OCI-LY7 (cell line): ENCODE measurements at regions not wholly inside any gene's neighbourhood (a gene's known extent, or its start where the extent isn't known, plus 50 kb on each side); places are given as distances from the start of the nearest gene placed in this dataset.

Source experiments
- BruUV-seq: library from RNA; stranded (reverse); fragments of 400-500 nt; replicated peaks from 2 replicates; lab custom pipeline; 2021; lab: Mats Ljungman, UMichigan
- CTCF ChIA-PET: fragments of 300-600 bp; sonication (Branson Sonifier 250); formaldehyde crosslinking; loops from one replicate; lab custom pipeline; 2022; ENCODE audit warnings: antibody characterized with exemption; ENCODE audit not compliant: unreplicated experiment; lab: Charles Lee
- POLR2A ChIA-PET: fragments of 300-600 bp; sonication (Branson Sonifier 250); formaldehyde crosslinking; loops from one replicate; lab custom pipeline; 2022; ENCODE audit warnings: antibody characterized with exemption; lab: Charles Lee
- DNase-seq: peaks from one replicate; pipeline ENCODE4 v3.0.0-alpha.2; 2015; ENCODE audit warnings: low spot score
- H2AFZ ChIP-seq: fragments of 200-600 bp; sonication (generic), shearing (Covaris generic); 2 replicates; pipeline ENCODE4 v1.6.1; 2014; ENCODE audit warnings: mild to moderate bottlenecking, antibody characterized with exemption, low read length, moderate library complexity
- H3K27ac ChIP-seq: fragments of 200-600 bp; sonication (generic); 2 replicates; pipeline ENCODE4 v1.5.1; 2014; ENCODE audit warnings: mixed run types, low read depth, mild to moderate bottlenecking, moderate library complexity, low read length, inconsistent platforms; ENCODE audit not compliant: poor library complexity, severe bottlenecking
- H3K36me3 ChIP-seq: fragments of 200-600 bp; sonication (generic); 2 replicates; pipeline ENCODE4 v1.6.1; 2014; ENCODE audit warnings: mild to moderate bottlenecking, antibody characterized with exemption, low read length, moderate library complexity, mixed read lengths; ENCODE audit not compliant: insufficient read depth
- H3K4me1 ChIP-seq: fragments of 200-600 bp; sonication (generic); 2 replicates; pipeline ENCODE4 v1.5.1; 2014; ENCODE audit warnings: mild to moderate bottlenecking, low read length; ENCODE audit not compliant: insufficient read depth, poor library complexity, severe bottlenecking
- H3K4me2 ChIP-seq: fragments of 200-600 bp; sonication (generic); 2 replicates; pipeline ENCODE4 v1.6.1; 2014; ENCODE audit warnings: mild to moderate bottlenecking, low read length
- H3K4me3 ChIP-seq: fragments of 200-600 bp; sonication (generic); 2 replicates; pipeline ENCODE4 v1.5.1; 2014; ENCODE audit warnings: mild to moderate bottlenecking, low read depth, low read length; ENCODE audit not compliant: poor library complexity, severe bottlenecking
- H3K79me2 ChIP-seq: fragments of 200-600 bp; sonication (generic); 2 replicates; pipeline ENCODE4 v1.6.1; 2016; ENCODE audit warnings: low read depth, mild to moderate bottlenecking, low read length, moderate library complexity, mixed read lengths; ENCODE audit not compliant: insufficient read depth
- H3K9me2 ChIP-seq: fragments of 200-600 bp; sonication (generic); 2 replicates; pipeline ENCODE4 v1.6.1; 2016; ENCODE audit warnings: mild to moderate bottlenecking, low read length, mixed read lengths; ENCODE audit not compliant: insufficient read depth
- H3K9me3 ChIP-seq: fragments of 200-600 bp; sonication (generic); 2 replicates; pipeline ENCODE4 v1.6.1; 2014; ENCODE audit warnings: mild to moderate bottlenecking, mixed run types, low read length, mixed read lengths
- H4K20me1 ChIP-seq: fragments of 200-600 bp; sonication (generic); 2 replicates; pipeline ENCODE4 v1.6.1; 2014; ENCODE audit warnings: mild to moderate bottlenecking, antibody characterized with exemption, low read length, moderate library complexity, mixed read lengths; ENCODE audit not compliant: insufficient read depth
- EZH2phosphoT487 ChIP-seq: fragments of 200-600 bp; sonication (generic); IDR thresholded peaks from 2 replicates; pipeline ENCODE4 v1.6.1; 2018; ENCODE audit warnings: low read depth, borderline replicate concordance, mild to moderate bottlenecking, mixed run types, antibody characterized with exemption, low read length, moderate library complexity, mixed read lengths
- intact Hi-C: fragments of 100-400 bp; cut with micrococcal nuclease; formaldehyde crosslinking; loops from one replicate; pipeline ENCODE4 v1.10.0; 2022; ENCODE audit not compliant: unreplicated experiment
- TF ChIP-seq, protein P1 (sequence below): fragments of 200-600 bp; sonication (generic); conservative IDR thresholded peaks from 2 replicates; pipeline ENCODE4 v1.5.1; 2014; ENCODE audit warnings: mild to moderate bottlenecking, antibody characterized with exemption, low read length, moderate library complexity, mixed read lengths

DNA sequence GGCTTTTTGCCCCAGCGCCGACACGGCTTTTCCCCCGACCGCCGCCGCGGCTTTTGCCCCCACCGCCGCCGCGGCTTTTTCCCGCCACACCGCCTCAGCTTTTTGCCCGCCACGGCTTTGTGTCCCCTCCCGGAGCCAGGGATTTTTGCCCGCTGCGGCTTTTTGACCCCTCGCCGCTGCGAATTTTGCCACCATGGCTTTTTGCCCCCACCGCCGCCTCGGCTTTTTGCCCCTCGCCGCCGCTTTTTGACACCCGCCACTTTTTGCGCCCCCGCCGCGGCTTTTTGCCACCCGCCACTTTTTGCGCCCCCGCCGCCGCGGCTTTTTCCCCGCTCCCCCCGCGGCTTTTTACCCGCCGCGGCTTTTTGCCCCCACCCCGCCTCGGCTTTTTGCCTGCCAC, 1342.5 kb downstream of the TP53TG3F start:
- H3K4me1 ChIP-seq, result no peaks in the 10 kb centered on the region
- no peak overlapping the region for H3K27ac ChIP-seq
- no peak overlapping the region for H3K4me3 ChIP-seq
- H3K9me2 ChIP-seq, result no peaks in the 10 kb centered on the region
- no peaks in the 10 kb centered on the region for H3K79me2 ChIP-seq
- no peaks in the 10 kb centered on the region for H3K9me3 ChIP-seq
- no peak overlapping the region for H3K4me2 ChIP-seq
- no peaks in the 10 kb centered on the region for H4K20me1 ChIP-seq
- no TSS peak for BruUV-seq
- DNase-seq, result no peak
- TF ChIP-seq, protein P1, sequence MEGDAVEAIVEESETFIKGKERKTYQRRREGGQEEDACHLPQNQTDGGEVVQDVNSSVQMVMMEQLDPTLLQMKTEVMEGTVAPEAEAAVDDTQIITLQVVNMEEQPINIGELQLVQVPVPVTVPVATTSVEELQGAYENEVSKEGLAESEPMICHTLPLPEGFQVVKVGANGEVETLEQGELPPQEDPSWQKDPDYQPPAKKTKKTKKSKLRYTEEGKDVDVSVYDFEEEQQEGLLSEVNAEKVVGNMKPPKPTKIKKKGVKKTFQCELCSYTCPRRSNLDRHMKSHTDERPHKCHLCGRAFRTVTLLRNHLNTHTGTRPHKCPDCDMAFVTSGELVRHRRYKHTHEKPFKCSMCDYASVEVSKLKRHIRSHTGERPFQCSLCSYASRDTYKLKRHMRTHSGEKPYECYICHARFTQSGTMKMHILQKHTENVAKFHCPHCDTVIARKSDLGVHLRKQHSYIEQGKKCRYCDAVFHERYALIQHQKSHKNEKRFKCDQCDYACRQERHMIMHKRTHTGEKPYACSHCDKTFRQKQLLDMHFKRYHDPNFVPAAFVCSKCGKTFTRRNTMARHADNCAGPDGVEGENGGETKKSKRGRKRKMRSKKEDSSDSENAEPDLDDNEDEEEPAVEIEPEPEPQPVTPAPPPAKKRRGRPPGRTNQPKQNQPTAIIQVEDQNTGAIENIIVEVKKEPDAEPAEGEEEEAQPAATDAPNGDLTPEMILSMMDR, result no peak
- TF ChIP-seq EZH2phosphoT487, result no peak
- CTCF ChIA-PET, result no interaction called here
- no peak overlapping the region for H2AFZ ChIP-seq
- POLR2A ChIA-PET, result no interaction called here
- intact Hi-C loops, result no loop called here
- H3K36me3 ChIP-seq, result no peaks in the 10 kb centered on the region

DNA sequence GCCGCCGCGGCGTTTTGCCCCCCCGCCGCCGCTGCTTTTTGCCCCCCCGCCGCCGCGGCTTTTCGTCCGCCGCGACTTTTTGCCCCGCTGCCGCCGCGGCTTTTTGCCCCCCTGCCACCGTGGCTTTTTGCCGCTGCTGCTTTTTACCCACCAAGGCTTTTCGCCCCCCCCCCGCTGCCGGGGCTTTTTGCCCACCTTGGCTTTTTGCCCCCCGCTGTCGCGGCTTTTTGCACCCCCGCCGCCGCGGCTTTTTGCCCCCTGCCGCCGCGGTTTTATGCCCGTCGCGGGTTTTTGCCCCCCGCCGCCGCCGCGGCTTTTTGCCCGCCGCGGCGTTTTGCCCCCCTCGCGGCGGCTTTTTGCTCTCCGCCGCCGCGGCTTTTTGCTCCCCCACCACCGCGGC, 1343.0 kb downstream of the TP53TG3F start:
- no peaks in the 10 kb centered on the region for H3K9me2 ChIP-seq
- intact Hi-C loops, result no loop called here
- no TSS peak for BruUV-seq
- no peaks in the 10 kb centered on the region for H3K79me2 ChIP-seq
- peaks cover 2% of the 10 kb centered on the region; the same call in 1 of the 2 replicates for H3K9me3 ChIP-seq
- DNase-seq, result no peak
- no peaks in the 10 kb centered on the region for H3K36me3 ChIP-seq
- H4K20me1 ChIP-seq, result no peaks in the 10 kb centered on the region
- H3K4me1 ChIP-seq, result no peaks in the 10 kb centered on the region
- no peak for TF ChIP-seq EZH2phosphoT487
- TF ChIP-seq, protein P1, result no peak
- H3K4me2 ChIP-seq, result no peak overlapping the region
- ChIA-PET CTCF (no interaction called here), POLR2A (no interaction called here)
- no peak overlapping the region for H2AFZ ChIP-seq
- no peak overlapping the region for H3K27ac ChIP-seq
- H3K4me3 ChIP-seq, result no peak overlapping the region

DNA sequence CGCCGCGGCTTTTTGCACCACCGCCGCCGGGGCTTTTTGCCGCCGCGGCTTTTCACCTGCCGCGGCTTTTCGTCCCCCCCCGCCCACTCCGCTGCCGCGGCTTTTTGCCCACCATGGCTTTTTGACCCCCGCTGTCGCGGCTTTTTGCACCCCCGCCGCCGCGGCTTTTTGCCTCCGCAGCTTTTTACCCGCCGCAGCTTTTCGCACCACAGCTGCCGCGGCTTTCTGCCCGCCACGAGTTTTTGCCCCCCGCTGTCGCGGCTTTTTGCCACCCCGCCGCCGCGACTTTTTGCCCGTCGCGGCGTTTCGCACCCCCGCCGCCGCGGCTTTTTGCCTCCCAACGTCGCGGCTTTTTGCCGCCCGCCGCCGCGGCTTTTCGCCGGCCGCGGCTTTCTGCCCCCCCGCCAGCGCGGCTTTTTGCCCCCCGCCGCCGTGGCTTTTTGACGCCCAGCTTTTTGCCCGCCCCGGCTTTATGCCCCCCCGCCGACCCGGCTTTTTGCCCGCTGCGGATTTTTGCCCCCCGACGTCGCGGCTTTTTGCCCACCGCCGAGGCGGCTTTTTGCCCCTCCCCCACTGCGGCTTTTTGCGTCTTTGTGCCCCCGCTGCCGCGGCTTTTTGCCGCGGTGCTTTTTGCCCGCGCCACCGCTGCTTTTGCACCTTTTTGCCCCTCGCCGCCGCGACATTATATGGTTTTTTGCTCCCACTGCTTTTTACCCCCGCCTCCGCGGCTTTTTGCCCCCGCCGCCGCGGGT, 1343.6 kb downstream of the TP53TG3F start:
- no peaks in the 10 kb centered on the region for H3K79me2 ChIP-seq
- BruUV-seq, result no TSS peak
- TF ChIP-seq EZH2phosphoT487, result no peak
- TF ChIP-seq, protein P1, result no peak
- no peaks in the 10 kb centered on the region for H3K36me3 ChIP-seq
- no peaks in the 10 kb centered on the region for H3K4me1 ChIP-seq
- H3K4me3 ChIP-seq, result no peak overlapping the region
- no peak overlapping the region for H3K27ac ChIP-seq
- CTCF ChIA-PET, result no interaction called here
- no peak for DNase-seq
- H2AFZ ChIP-seq, result no peak overlapping the region
- intact Hi-C loops, result no loop called here
- POLR2A ChIA-PET, result no interaction called here
- peaks cover 8% of the 10 kb centered on the region; the same call in 1 of the 2 replicates for H3K9me3 ChIP-seq
- no peaks in the 10 kb centered on the region for H3K9me2 ChIP-seq
- H3K4me2 ChIP-seq, result no peak overlapping the region
- H4K20me1 ChIP-seq, result no peaks in the 10 kb centered on the region
